ENCODE measurements at regions not wholly inside any gene's neighbourhood (a gene's known extent, or its start where the extent isn't known, plus 50 kb on each side); places are given as distances from the start of the nearest gene placed in this dataset.
"Not testable (repeated sequence)": the region's sequence is repeated elsewhere in the genome, so short reads cannot be mapped to it uniquely, and the experiment has no call there.

DNA sequence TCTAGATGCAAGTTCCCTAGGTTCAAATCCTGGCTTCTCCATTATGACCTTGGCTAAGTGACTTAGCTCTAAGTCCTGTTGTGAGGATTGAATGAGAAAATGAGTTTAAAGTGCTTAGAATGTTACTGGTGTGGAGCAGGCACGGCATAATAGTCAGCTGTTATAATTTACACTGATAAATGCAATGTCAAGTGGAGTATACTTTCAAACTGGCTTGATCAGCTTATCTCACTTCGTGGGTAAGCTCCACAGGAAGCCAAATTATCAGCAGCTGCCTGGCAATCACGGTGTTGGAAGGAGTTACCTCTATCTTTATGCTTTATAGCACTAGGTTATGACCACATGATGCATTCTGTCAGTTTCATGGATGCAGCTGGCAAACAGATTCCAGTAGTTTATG lies 272.8 kb downstream of the OLFM4 start:
- Histone ChIP-seq H3K79me2 (no peaks in the 10 kb centered on the region), H3K36me3 (replicated peaks; ENCODE audit: insufficient read depth, low read depth) (no peaks in the 10 kb centered on the region), H4K20me1 (ENCODE audit: insufficient read depth, poor library complexity, severe bottlenecking) (no peaks in the 10 kb centered on the region), H3K9me2 (replicated peaks; ENCODE audit: insufficient read depth) (no peaks in the 10 kb centered on the region), H3K27me3 (no peaks in the 10 kb centered on the region), H3K27ac (no peak overlapping the region), H3K4me3 (no peak overlapping the region), H3K4me1 (ENCODE audit: insufficient read depth) (no peaks in the 10 kb centered on the region), H2AFZ (no peak overlapping the region), H3K9me3 (ENCODE audit: low read depth) (no peaks in the 10 kb centered on the region), H3K4me2 (no peak overlapping the region)
- TF ChIP-seq EZH2 (IDR thresholded peaks at IDR 0.05; ENCODE audit: borderline replicate concordance) (no peak), EZH2phosphoT487 (IDR thresholded peaks at IDR 0.05; ENCODE audit: low read depth, severe bottlenecking, unreplicated experiment) (no peak)
- TF ChIP-seq, protein P1, sequence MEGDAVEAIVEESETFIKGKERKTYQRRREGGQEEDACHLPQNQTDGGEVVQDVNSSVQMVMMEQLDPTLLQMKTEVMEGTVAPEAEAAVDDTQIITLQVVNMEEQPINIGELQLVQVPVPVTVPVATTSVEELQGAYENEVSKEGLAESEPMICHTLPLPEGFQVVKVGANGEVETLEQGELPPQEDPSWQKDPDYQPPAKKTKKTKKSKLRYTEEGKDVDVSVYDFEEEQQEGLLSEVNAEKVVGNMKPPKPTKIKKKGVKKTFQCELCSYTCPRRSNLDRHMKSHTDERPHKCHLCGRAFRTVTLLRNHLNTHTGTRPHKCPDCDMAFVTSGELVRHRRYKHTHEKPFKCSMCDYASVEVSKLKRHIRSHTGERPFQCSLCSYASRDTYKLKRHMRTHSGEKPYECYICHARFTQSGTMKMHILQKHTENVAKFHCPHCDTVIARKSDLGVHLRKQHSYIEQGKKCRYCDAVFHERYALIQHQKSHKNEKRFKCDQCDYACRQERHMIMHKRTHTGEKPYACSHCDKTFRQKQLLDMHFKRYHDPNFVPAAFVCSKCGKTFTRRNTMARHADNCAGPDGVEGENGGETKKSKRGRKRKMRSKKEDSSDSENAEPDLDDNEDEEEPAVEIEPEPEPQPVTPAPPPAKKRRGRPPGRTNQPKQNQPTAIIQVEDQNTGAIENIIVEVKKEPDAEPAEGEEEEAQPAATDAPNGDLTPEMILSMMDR (IDR thresholded peaks at IDR 0.05; ENCODE audit: poor library complexity), result no peak
- DNase-seq (ENCODE audit: low spot score), result no peak
- 15% methylated on average over 3 of the region's 3 CpGs for WGBS (ENCODE audit: low lambda C conversion rate, missing lambda C conversion rate)

DNA sequence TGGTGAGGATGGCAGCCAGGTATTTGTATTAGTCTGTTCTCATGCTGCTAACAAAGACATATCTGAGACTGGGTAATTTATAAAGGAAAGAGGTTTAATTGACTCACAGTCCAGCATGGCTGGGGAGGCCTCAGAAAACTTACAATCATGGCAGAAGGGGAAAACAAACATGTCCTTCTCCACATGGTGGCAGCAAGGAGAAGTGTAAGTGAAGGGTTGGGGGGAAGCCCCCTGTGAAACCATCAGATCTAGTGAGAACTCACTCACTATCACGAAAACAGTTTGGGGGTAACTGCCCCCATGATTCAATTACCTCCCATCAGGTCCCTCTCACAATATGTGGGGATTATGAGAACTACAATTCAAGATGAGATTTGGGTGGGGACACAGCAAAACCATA lies 276.8 kb downstream of the OLFM4 start:
- 85% methylated on average over 1 of the region's 1 CpG for WGBS (ENCODE audit: low lambda C conversion rate, missing lambda C conversion rate)
- H3K4me2 ChIP-seq; H3K4me3 ChIP-seq; H3K79me2 ChIP-seq; H3K36me3 ChIP-seq (replicated peaks; ENCODE audit: insufficient read depth, low read depth); H2AFZ ChIP-seq; H3K9me2 ChIP-seq (replicated peaks; ENCODE audit: insufficient read depth); H4K20me1 ChIP-seq (ENCODE audit: insufficient read depth, poor library complexity, severe bottlenecking); H3K27me3 ChIP-seq; DNase-seq (ENCODE audit: low spot score); H3K9me3 ChIP-seq (ENCODE audit: low read depth); H3K4me1 ChIP-seq (ENCODE audit: insufficient read depth); H3K27ac ChIP-seq: not testable (repeated sequence)

DNA sequence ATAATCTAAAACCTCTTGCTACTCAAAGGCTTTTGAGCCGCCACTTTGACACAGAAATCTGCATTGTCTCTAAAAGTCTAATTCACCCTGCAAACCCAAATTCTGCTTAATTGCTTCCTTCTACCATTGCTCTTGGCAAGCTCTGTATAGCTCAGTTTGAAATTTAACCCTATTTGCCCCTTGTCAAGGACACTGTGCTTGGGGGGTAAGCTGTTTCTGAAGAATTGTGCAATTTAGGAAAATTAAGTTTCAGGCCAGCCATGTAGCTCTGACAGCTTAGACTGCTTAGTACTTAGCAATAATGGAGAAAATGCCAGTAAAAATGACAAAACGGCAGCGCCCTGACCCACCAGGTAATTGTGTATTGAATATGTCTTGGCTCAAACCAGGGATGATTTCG lies 282.2 kb downstream of the OLFM4 start:
- no peaks in the 10 kb centered on the region for H3K27me3 ChIP-seq
- TF ChIP-seq, protein P1 (IDR thresholded peaks at IDR 0.05; ENCODE audit: poor library complexity), result no peak
- TF ChIP-seq EZH2 (IDR thresholded peaks at IDR 0.05; ENCODE audit: borderline replicate concordance) (no peak), EZH2phosphoT487 (IDR thresholded peaks at IDR 0.05; ENCODE audit: low read depth, severe bottlenecking, unreplicated experiment) (no peak)
- H3K27ac ChIP-seq, result no peak overlapping the region
- 58% methylated on average over 4 of the region's 4 CpGs for WGBS (ENCODE audit: low lambda C conversion rate, missing lambda C conversion rate)
- H3K4me2 ChIP-seq, result no peak overlapping the region
- H2AFZ ChIP-seq, result no peak overlapping the region
- no peaks in the 10 kb centered on the region for H3K9me3 ChIP-seq (ENCODE audit: low read depth)
- no peaks in the 10 kb centered on the region for H3K79me2 ChIP-seq
- H3K36me3 ChIP-seq (replicated peaks; ENCODE audit: insufficient read depth, low read depth), result no peaks in the 10 kb centered on the region
- H3K4me3 ChIP-seq, result no peak overlapping the region
- H4K20me1 ChIP-seq (ENCODE audit: insufficient read depth, poor library complexity, severe bottlenecking), result no peaks in the 10 kb centered on the region
- DNase-seq (ENCODE audit: low spot score), result no peak
- no peaks in the 10 kb centered on the region for H3K4me1 ChIP-seq (ENCODE audit: insufficient read depth)
- H3K9me2 ChIP-seq (replicated peaks; ENCODE audit: insufficient read depth), result no peaks in the 10 kb centered on the region

DNA sequence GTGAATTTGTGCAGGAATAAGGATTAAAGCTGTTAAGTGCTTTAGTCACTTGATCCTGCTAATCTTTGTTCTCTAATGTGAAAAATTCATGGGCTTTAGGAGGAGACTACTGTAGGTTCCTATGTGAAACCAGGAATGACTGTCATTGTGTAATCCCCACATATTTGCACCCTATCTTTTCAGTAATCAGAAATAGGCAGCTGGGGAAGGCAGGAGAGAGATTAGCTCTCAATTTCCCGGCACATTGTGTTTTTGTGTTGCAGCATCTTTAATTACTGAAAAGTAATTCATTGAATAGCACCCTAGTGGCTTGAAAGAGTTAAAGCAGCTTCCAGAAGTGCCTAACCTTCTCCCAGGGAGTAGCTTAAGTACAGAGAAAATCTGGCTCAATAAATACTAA lies 282.9 kb downstream of the OLFM4 start:
- Histone ChIP-seq H3K4me2 (no peak overlapping the region), H4K20me1 (ENCODE audit: insufficient read depth, poor library complexity, severe bottlenecking) (no peaks in the 10 kb centered on the region), H3K9me3 (ENCODE audit: low read depth) (no peaks in the 10 kb centered on the region), H3K4me1 (ENCODE audit: insufficient read depth) (no peaks in the 10 kb centered on the region), H3K9me2 (replicated peaks; ENCODE audit: insufficient read depth) (no peaks in the 10 kb centered on the region), H3K4me3 (no peak overlapping the region), H3K27me3 (no peaks in the 10 kb centered on the region), H3K79me2 (no peaks in the 10 kb centered on the region), H3K27ac (no peak overlapping the region), H2AFZ (no peak overlapping the region), H3K36me3 (replicated peaks; ENCODE audit: insufficient read depth, low read depth) (no peaks in the 10 kb centered on the region)
- no peak for DNase-seq (ENCODE audit: low spot score)
- peak; percentile 78 for TF ChIP-seq EZH2phosphoT487 (IDR thresholded peaks at IDR 0.05; ENCODE audit: low read depth, severe bottlenecking, unreplicated experiment)
- TF ChIP-seq, protein P1 (IDR thresholded peaks at IDR 0.05; ENCODE audit: poor library complexity), result no peak
- TF ChIP-seq EZH2 (IDR thresholded peaks at IDR 0.05; ENCODE audit: borderline replicate concordance), result no peak
- 12% methylated on average over 1 of the region's 1 CpG for WGBS (ENCODE audit: low lambda C conversion rate, missing lambda C conversion rate)
